ENCODE measurements at regions not wholly inside any gene's neighbourhood (a gene's known extent, or its start where the extent isn't known, plus 50 kb on each side); places are given as distances from the start of the nearest gene placed in this dataset.

- Histone ChIP-seq H4K20me1 (ENCODE audit: control insufficient read depth, insufficient read depth, insufficient read length) (no peaks in the 10 kb centered on the region), H3K79me2 (ENCODE audit: insufficient read depth, low read length) (no peaks in the 10 kb centered on the region), H4K5ac (ENCODE audit: insufficient read length, low read depth, low read length) (no peak overlapping the region), H4K8ac (replicated peaks; ENCODE audit: insufficient read length, low read depth, low read length) (no peak overlapping the region), H3K27me3 (ENCODE audit: insufficient read depth, low read length) (no peaks in the 10 kb centered on the region), H3K27ac (ENCODE audit: insufficient read length, low read depth, low read length) (no peak overlapping the region), H3K23ac (ENCODE audit: insufficient read length, low read depth, low read length) (no peak overlapping the region), H4K91ac (ENCODE audit: insufficient read length, low read depth, low read length) (no peak overlapping the region), H2BK15ac (ENCODE audit: low read depth, low read length) (no peak overlapping the region), H3K4me2 (ENCODE audit: insufficient read depth, insufficient read length, low read length) (no peak overlapping the region), H3K9me3 (ENCODE audit: control insufficient read depth, low read depth, low read length) (no peaks in the 10 kb centered on the region), H3K23me2 (ENCODE audit: insufficient read length, low read depth, low read length, poor library complexity, severe bottlenecking) (no peaks in the 10 kb centered on the region), H3K14ac (ENCODE audit: insufficient read depth, low read length) (no peak overlapping the region), H3K18ac (ENCODE audit: insufficient read length, low read depth, low read length) (no peak overlapping the region), H3K9ac (ENCODE audit: extremely low read depth, insufficient read length, low read length) (no peak overlapping the region), H3K4me1 (ENCODE audit: insufficient read depth, low read length) (no peaks in the 10 kb centered on the region), H2BK12ac (ENCODE audit: insufficient read length, low read depth, low read length) (no peak overlapping the region), H2BK120ac (ENCODE audit: low read depth, low read length, poor library complexity, severe bottlenecking) (no peak overlapping the region), H3K56ac (ENCODE audit: insufficient read length, low read depth, low read length) (no peak overlapping the region), H3K4ac (ENCODE audit: low read depth, low read length) (no peak overlapping the region), H2BK20ac (ENCODE audit: low read depth, low read length, poor library complexity, severe bottlenecking) (no peak overlapping the region), H3T11ph (ENCODE audit: low read length) (no peak overlapping the region), H3K79me1 (ENCODE audit: insufficient read depth, low read depth, low read length, poor library complexity, severe bottlenecking) (no peaks in the 10 kb centered on the region), H2BK5ac (ENCODE audit: insufficient read length, low read length) (no peak overlapping the region), H2AFZ (ENCODE audit: low read length) (no peak overlapping the region), H2AK5ac (ENCODE audit: insufficient read length, low read length) (no peak overlapping the region)
- DNase-seq, result no peak
- peaks cover 12 to 16% of the 10 kb centered on the region in 2 experiments; a peak in 4 of 5 replicates for H3K9me3 Mint-ChIP-seq
- no peak overlapping the region for H3K27ac Mint-ChIP-seq
- H3K4me3 Mint-ChIP-seq, result no peak overlapping the region
- H3K36me3 Mint-ChIP-seq (ENCODE audit: insufficient read depth in 1 of 3, low read depth in 3 of 3), result peaks cover 0 to 17% (median 8%) of the 10 kb centered on the region in 3 experiments; a peak in 4 of 7 replicates
- H3K4me1 Mint-ChIP-seq, result no peaks in the 10 kb centered on the region
- no peaks in the 10 kb centered on the region for H3K27me3 Mint-ChIP-seq (ENCODE audit: low read depth)
- TF ChIP-seq CTCF (conservative IDR thresholded peaks at IDR 0.05), result peak; percentile 53
Measured at GRCh38 chr3:109696932-109697331, 359.6 kb upstream of the DPPA4 start.

Data from H9 (cell line).